Colonic mucosa (tissue), 4 donors: ENCODE measurements at regions not wholly inside any gene's neighbourhood (a gene's known extent, or its start where the extent isn't known, plus 50 kb on each side); places are given as distances from the start of the nearest gene placed in this dataset.
"Not testable (repeated sequence)": the region's sequence is repeated elsewhere in the genome, so short reads cannot be mapped to it uniquely, and the experiment has no call there.

Experiments used
- DNase-seq: peaks from one replicate; pipeline ENCODE4 v3.0.0-alpha.2; 2020
- H3K27ac ChIP-seq: fragments of 200-600 bp; one replicate; pipeline ENCODE4 v1.8.0; 2021
- H3K27me3 ChIP-seq: fragments of 200-600 bp; one replicate; pipeline ENCODE4 v1.8.0; 2021
- H3K36me3 ChIP-seq: fragments of 200-600 bp; one replicate; pipeline ENCODE4 v1.8.0; 2021
- H3K4me1 ChIP-seq: fragments of 200-600 bp; one replicate; pipeline ENCODE4 v1.8.0; 2021; ENCODE audit warnings: mild to moderate bottlenecking
- H3K4me3 ChIP-seq: fragments of 200-600 bp; one replicate; pipeline ENCODE4 v1.8.0; 2021
- H3K9ac ChIP-seq, 2 donors: one replicate each; pipeline ENCODE4 v1.7.0; 2013; ENCODE audit warnings: control low read depth in 2 of 2, low read depth in 2 of 2, low read length in 2 of 2
- H3K9me3 ChIP-seq: fragments of 200-600 bp; one replicate; pipeline ENCODE4 v1.8.0; 2021
- CTCF ChIP-seq: fragments of 200-600 bp; IDR thresholded peaks from one replicate; pipeline ENCODE4 v1.8.0; 2022; ENCODE audit warnings: antibody characterized with exemption, mild to moderate bottlenecking
- intact Hi-C: fragments of 100-400 bp; cut with DNase I; formaldehyde crosslinking; loops from one replicate; pipeline ENCODE4 v1.14.1; 2022
- donor health status: healthy.
- donor health status: DM: no; HTN: no; CAD: no.
- donor health status: DM: no; HTN: no; CAD: no.

- intact Hi-C loops, H3K27me3 ChIP-seq, H3K9ac ChIP-seq, DNase-seq, H3K9me3 ChIP-seq, H3K4me1 ChIP-seq, H3K36me3 ChIP-seq, H3K4me3 ChIP-seq: not testable (repeated sequence)
- H3K27ac ChIP-seq, result peak overlapping the region; percentile 18
Observed at GRCh38 chr1:234794452-234794851, 184.5 kb upstream of the IRF2BP2 start.

GRCh38 chr1:234793924-234794323 lies 183.9 kb upstream of the IRF2BP2 start:
- H3K9me3 ChIP-seq, H3K4me1 ChIP-seq, H3K36me3 ChIP-seq, H3K9ac ChIP-seq, DNase-seq, H3K27ac ChIP-seq, H3K4me3 ChIP-seq, intact Hi-C loops, H3K27me3 ChIP-seq: not testable (repeated sequence)

- H3K27ac ChIP-seq, H3K36me3 ChIP-seq, DNase-seq, intact Hi-C loops, H3K27me3 ChIP-seq, H3K4me3 ChIP-seq, H3K4me1 ChIP-seq, H3K9me3 ChIP-seq, H3K9ac ChIP-seq: not testable (repeated sequence)
Observed at GRCh38 chr1:234792221-234792864, 182.4 kb upstream of the IRF2BP2 start.

- H3K4me3 ChIP-seq, H3K36me3 ChIP-seq, DNase-seq, H3K27ac ChIP-seq, H3K9me3 ChIP-seq, H3K9ac ChIP-seq, intact Hi-C loops, H3K4me1 ChIP-seq, H3K27me3 ChIP-seq: not testable (repeated sequence)
Observed at GRCh38 chr1:234791615-234792014, 181.6 kb upstream of the IRF2BP2 start.

- H3K36me3 ChIP-seq, intact Hi-C loops: not testable (repeated sequence)
Observed at GRCh38 chr1:234790333-234790732, 180.4 kb upstream of the IRF2BP2 start.

GRCh38 chr1:234787011-234787584 lies 177.1 kb upstream of the IRF2BP2 start:
- H3K4me3 ChIP-seq, H3K36me3 ChIP-seq, H3K9me3 ChIP-seq, H3K27ac ChIP-seq, H3K9ac ChIP-seq, H3K27me3 ChIP-seq, intact Hi-C loops, DNase-seq, H3K4me1 ChIP-seq: not testable (repeated sequence)

More at GRCh38 chr1:234790333-234790732, 180.4 kb upstream of the IRF2BP2 start:
- not testable (repeated sequence) for H3K4me3 ChIP-seq, H3K27ac ChIP-seq, H3K9me3 ChIP-seq, DNase-seq, H3K27me3 ChIP-seq, H3K9ac ChIP-seq, H3K4me1 ChIP-seq

- not testable (repeated sequence) for H3K9ac ChIP-seq, DNase-seq
Observed at GRCh38 chr1:234785922-234786321, 175.9 kb upstream of the IRF2BP2 start.

GRCh38 chr1:234785471-234785919 lies 175.5 kb upstream of the IRF2BP2 start:
- DNase-seq, H3K27me3 ChIP-seq, H3K27ac ChIP-seq, H3K9me3 ChIP-seq, intact Hi-C loops, H3K4me3 ChIP-seq, H3K4me1 ChIP-seq, H3K36me3 ChIP-seq, H3K9ac ChIP-seq: not testable (repeated sequence)

More at GRCh38 chr1:234785922-234786321, 175.9 kb upstream of the IRF2BP2 start:
- intact Hi-C loops, H3K9me3 ChIP-seq, H3K27ac ChIP-seq, H3K4me3 ChIP-seq, H3K27me3 ChIP-seq, H3K4me1 ChIP-seq, H3K36me3 ChIP-seq: not testable (repeated sequence)

- DNase-seq, H3K9ac ChIP-seq, H3K4me1 ChIP-seq, intact Hi-C loops, H3K36me3 ChIP-seq, H3K4me3 ChIP-seq, H3K27me3 ChIP-seq, H3K9me3 ChIP-seq, H3K27ac ChIP-seq: not testable (repeated sequence)
Observed at GRCh38 chr1:234784108-234784507, 174.1 kb upstream of the IRF2BP2 start.

GRCh38 chr1:234782791-234783190 lies 172.8 kb upstream of the IRF2BP2 start:
- Histone ChIP-seq H3K9ac (no peak overlapping the region), H3K27ac (no peak overlapping the region), H3K4me3 (no peak overlapping the region), H3K4me1 (no peaks in the 10 kb centered on the region), H3K9me3 (no peaks in the 10 kb centered on the region), H3K27me3 (no peaks in the 10 kb centered on the region), H3K36me3 (no peaks in the 10 kb centered on the region)
- no peak for TF ChIP-seq CTCF
- DNase-seq, result no peak
- intact Hi-C loops, result no loop called here
